ENCODE measurements at regions not wholly inside any gene's neighbourhood (a gene's known extent, or its start where the extent isn't known, plus 50 kb on each side); places are given as distances from the start of the nearest gene placed in this dataset.
"Not testable (repeated sequence)": the region's sequence is repeated elsewhere in the genome, so short reads cannot be mapped to it uniquely, and the experiment has no call there.

DNA sequence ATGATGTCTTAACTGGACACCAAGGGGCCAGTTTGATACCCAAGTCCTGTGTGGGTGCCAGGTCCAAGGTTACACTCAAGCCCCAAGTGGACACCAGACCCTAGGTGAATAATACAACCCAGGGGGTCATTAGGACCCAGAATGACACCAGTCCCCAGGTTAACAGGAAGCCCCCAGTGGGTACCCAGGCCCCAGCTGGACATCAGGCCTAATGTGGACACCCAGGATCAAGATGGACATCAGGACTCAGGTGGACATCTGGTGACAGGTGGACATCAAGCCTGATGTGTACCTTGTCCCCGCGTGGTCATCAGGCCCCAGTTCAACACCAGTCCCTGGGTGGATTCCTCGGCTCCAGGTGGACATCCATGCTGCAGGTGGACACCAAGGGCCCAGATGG is 1273.0 kb downstream of the FOXD4L5 start:
- H3K27me3 Mint-ChIP-seq (ENCODE audit: low read depth); DNase-seq; H3K27ac Mint-ChIP-seq; H3K36me3 Mint-ChIP-seq (ENCODE audit: low read depth); CTCF ChIA-PET; intact Hi-C loops (cut with micrococcal nuclease); H3K4me3 Mint-ChIP-seq; H3K4me1 Mint-ChIP-seq (ENCODE audit: low read depth); H3K9me3 Mint-ChIP-seq: not testable (repeated sequence)

DNA sequence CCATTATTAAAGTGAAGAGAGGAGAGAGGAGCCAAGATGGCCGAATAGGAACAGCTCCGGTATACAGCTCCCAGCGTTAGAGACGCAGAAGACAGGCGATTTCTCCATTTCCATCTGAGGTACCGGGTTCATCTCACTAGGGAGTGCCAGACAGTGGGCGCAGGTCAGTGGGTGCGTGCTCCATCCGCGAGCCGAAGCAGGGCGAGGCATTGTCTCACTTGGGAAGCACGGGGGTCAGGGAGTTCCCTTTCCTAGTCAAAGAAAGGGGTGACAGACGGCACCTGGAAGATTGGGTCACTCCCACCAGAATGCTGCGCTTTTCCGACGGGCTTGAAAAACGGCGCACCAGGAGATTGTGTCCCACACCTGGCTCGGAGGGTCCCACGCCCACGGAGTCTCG is 1305.3 kb downstream of the FOXD4L5 start:
- H3K27me3 Mint-ChIP-seq (ENCODE audit: low read depth); CTCF ChIA-PET; H3K36me3 Mint-ChIP-seq (ENCODE audit: low read depth); H3K9me3 Mint-ChIP-seq; H3K27ac Mint-ChIP-seq; H3K4me1 Mint-ChIP-seq (ENCODE audit: low read depth); H3K4me3 Mint-ChIP-seq; intact Hi-C loops (cut with micrococcal nuclease); DNase-seq: not testable (repeated sequence)
